GM12878 (cell line): ENCODE measurements at regions not wholly inside any gene's neighbourhood (a gene's known extent, or its start where the extent isn't known, plus 50 kb on each side); places are given as distances from the start of the nearest gene placed in this dataset.

ENCODE experiments used
- EP300 ChIP-seq, 2 experiments: fragments of 150-350 bp in 1 of 2; IDR thresholded peaks; 2 replicates each; pipeline ENCODE4 v1.6.1; 2011 to 2012; ENCODE audit warnings: low read depth in 2 of 2, low read length in 2 of 2, borderline replicate concordance in 1 of 2, improper control_type of control experiment in 1 of 2, inconsistent platforms in 1 of 2; ENCODE audit not compliant: control insufficient read depth in 1 of 2
- LARP7 ChIP-seq: fragments of 450-650 bp; IDR thresholded peaks from 2 replicates; pipeline ENCODE4 v1.6.1; 2017; ENCODE audit warnings: mild to moderate bottlenecking
- NFXL1 ChIP-seq: fragments of 450-650 bp; IDR thresholded peaks from 2 replicates; pipeline ENCODE4 v1.6.1; 2017; ENCODE audit warnings: antibody characterized with exemption, mild to moderate bottlenecking, borderline replicate concordance
- POLR2A ChIP-seq: IDR thresholded peaks from 2 replicates; pipeline ENCODE4 v1.6.1; 2011; ENCODE audit warnings: low read depth, mild to moderate bottlenecking, low read length
- RCOR1 ChIP-seq: conservative IDR thresholded peaks from 2 replicates; pipeline ENCODE4 v1.6.1; 2012; ENCODE audit warnings: low read depth, low read length, improper control_type of control experiment
- REST ChIP-seq: IDR thresholded peaks from 2 replicates; pipeline ENCODE4 v1.6.1; 2012; ENCODE audit warnings: mild to moderate bottlenecking, low read depth, low read length
- SMAD1 ChIP-seq: fragments of 450-650 bp; IDR thresholded peaks from 2 replicates; pipeline ENCODE4 v1.6.1; 2018; ENCODE audit warnings: mild to moderate bottlenecking, low read depth; ENCODE audit not compliant: partially characterized antibody
- ZNF24 ChIP-seq: fragments of 450-650 bp; IDR thresholded peaks from 2 replicates; pipeline ENCODE4 v1.6.1; 2017; ENCODE audit warnings: antibody characterized with exemption, mild to moderate bottlenecking

GRCh38 chr3:181050738-181051137, 61.2 kb upstream of the DNAJC19 start:
- no peak for TF ChIP-seq EP300 (IDR thresholded peaks at IDR 0.05; ENCODE audit: borderline replicate concordance in 1 of 2, control insufficient read depth in 1 of 2, low read depth in 2 of 2, low read length in 2 of 2)
- TF ChIP-seq REST: no peak
- TF ChIP-seq POLR2A: no peak
- no peak for TF ChIP-seq RCOR1
- no peak for TF ChIP-seq SMAD1
- TF ChIP-seq NFXL1: no peak
- TF ChIP-seq LARP7: no peak
- TF ChIP-seq ZNF24: no peak
